Tibial nerve (tissue), 4 donors: ENCODE measurements at regions not wholly inside any gene's neighbourhood (a gene's known extent, or its start where the extent isn't known, plus 50 kb on each side); places are given as distances from the start of the nearest gene placed in this dataset.
"Not testable (repeated sequence)": the region's sequence is repeated elsewhere in the genome, so short reads cannot be mapped to it uniquely, and the experiment has no call there.

ENCODE experiments used
- DNase-seq, 2 donors: peaks; one replicate each; pipeline ENCODE4 v3.0.0-alpha.2; 2019; ENCODE audit warnings: low spot score in 2 of 2
- H3K27ac ChIP-seq, 4 donors: fragments of 200-600 bp; sonication (generic) in 3 of 4; one replicate each; pipeline ENCODE4 v1.5.1; 2017 to 2019; ENCODE audit warnings: mild to moderate bottlenecking in 1 of 4
- H3K27me3 ChIP-seq, 2 donors: fragments of 200-600 bp; sonication (generic) in 1 of 2; one replicate each; pipeline versions ENCODE4 v1.5.1 to v1.6.0; 2017 to 2019
- H3K36me3 ChIP-seq, 3 donors: fragments of 200-600 bp; sonication (generic); one replicate each; pipeline ENCODE4 v1.5.1; 2018 to 2019
- H3K4me1 ChIP-seq, 4 donors: fragments of 200-600 bp; sonication (generic) in 3 of 4; one replicate each; pipeline ENCODE4 v1.5.1; 2017 to 2019
- H3K4me3 ChIP-seq, 4 donors: fragments of 200-600 bp; sonication (generic) in 3 of 4; one replicate each; pipeline ENCODE4 v1.5.1; 2017 to 2019; ENCODE audit warnings: mild to moderate bottlenecking in 1 of 4, moderate library complexity in 1 of 4
- H3K9me3 ChIP-seq, 4 donors: fragments of 200-600 bp; sonication (generic) in 3 of 4; one replicate each; pipeline ENCODE4 v1.5.1; 2017 to 2019
- EP300 ChIP-seq, 2 donors: sonication (generic); formaldehyde crosslinking; IDR thresholded peaks; one replicate each; pipeline ENCODE4 v1.6.1; 2017; ENCODE audit warnings: antibody characterized with exemption in 2 of 2, mild to moderate bottlenecking in 1 of 2
- POLR2A ChIP-seq, 2 donors: fragments of 450-650 bp; IDR thresholded peaks; one replicate each; pipeline ENCODE4 v1.6.1; 2017; ENCODE audit warnings: antibody characterized with exemption in 2 of 2, mild to moderate bottlenecking in 2 of 2, moderate library complexity in 2 of 2
- whole genome bisulfite sequencing, 2 donors: methylation state at CpG; one replicate each; pipeline ENCODE4 v1.1.5; 2018; 5-methylcytosine and 5-hydroxymethylcytosine counted together
- TF ChIP-seq, protein P1 (sequence below), 5 experiments: fragments of 200-600 bp in 3 of 5; fragments of 450-650 bp in 2 of 5; sonication (generic) in 3 of 5; IDR thresholded peaks; one replicate each; pipeline ENCODE4 v1.5.1; 2016 to 2019; ENCODE audit warnings: antibody characterized with exemption in 5 of 5, mild to moderate bottlenecking in 3 of 5, moderate library complexity in 2 of 5

DNA sequence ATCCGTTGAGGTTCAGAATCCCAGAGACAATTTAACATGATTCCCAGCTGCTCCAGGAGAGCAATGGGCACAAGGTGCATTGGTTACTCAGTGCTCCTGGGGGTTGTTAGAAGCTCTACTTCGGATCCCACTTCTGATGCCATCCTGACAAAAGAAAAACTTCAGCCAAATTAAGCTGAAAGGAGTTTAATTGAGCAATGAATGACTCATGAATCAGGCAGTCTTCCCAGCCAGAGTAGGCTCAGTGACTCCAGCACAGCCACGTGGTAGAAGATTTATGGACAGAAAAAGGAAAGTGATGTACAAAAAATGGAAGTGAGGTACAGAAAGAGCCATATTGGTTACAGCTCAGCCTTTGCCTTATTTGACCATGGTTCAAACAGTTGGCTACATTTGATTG, 95.7 kb downstream of the PWWP3B start:
- H3K36me3 ChIP-seq = no peaks in the 10 kb centered on the region
- H3K4me3 ChIP-seq = no peak overlapping the region
- H3K27ac ChIP-seq = no peak overlapping the region
- H3K9me3 ChIP-seq = no peaks in the 10 kb centered on the region
- H3K27me3 ChIP-seq = no peaks in the 10 kb centered on the region
- DNase-seq = no peak
- 46 to 59% methylated on average over 3 of the region's 3 CpGs for WGBS, 2 donors
- H3K4me1 ChIP-seq = no peaks in the 10 kb centered on the region
- TF ChIP-seq POLR2A (IDR thresholded peaks at IDR 0.05) (no peak), EP300 (IDR thresholded peaks at IDR 0.05) (no peak)
- TF ChIP-seq, protein P1, sequence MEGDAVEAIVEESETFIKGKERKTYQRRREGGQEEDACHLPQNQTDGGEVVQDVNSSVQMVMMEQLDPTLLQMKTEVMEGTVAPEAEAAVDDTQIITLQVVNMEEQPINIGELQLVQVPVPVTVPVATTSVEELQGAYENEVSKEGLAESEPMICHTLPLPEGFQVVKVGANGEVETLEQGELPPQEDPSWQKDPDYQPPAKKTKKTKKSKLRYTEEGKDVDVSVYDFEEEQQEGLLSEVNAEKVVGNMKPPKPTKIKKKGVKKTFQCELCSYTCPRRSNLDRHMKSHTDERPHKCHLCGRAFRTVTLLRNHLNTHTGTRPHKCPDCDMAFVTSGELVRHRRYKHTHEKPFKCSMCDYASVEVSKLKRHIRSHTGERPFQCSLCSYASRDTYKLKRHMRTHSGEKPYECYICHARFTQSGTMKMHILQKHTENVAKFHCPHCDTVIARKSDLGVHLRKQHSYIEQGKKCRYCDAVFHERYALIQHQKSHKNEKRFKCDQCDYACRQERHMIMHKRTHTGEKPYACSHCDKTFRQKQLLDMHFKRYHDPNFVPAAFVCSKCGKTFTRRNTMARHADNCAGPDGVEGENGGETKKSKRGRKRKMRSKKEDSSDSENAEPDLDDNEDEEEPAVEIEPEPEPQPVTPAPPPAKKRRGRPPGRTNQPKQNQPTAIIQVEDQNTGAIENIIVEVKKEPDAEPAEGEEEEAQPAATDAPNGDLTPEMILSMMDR (IDR thresholded peaks at IDR 0.05) = no peak

DNA sequence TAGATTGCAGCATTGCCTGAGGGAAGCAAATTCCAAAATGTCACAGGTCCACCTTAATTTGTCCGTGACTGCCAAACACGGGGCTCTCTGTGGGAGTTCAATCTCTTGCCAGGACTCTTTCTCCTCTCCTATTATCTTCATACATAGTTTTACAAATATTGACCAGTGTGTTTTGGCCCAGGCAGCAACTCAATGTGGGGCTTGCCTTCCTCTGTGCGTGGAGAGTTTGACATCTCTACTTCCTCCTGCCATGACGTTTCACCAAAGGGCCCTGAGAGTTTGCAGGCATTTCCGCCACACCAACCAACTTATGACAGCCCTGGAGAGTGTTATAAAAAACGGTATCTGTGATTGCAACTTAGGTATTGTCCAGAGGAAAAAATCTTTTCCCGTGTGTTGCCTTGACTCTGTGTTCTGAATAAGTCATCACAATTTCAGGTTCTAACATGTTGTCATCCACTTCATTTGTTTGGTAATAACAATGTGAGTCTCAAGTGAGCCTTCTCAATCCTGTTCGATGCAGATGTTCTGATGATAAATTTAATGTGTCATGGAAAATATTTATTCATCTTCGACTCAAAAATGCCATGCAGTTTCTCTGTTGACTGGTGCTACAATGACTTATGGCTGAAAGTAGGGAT, 106.0 kb downstream of the PWWP3B start:
- not testable (repeated sequence) for H3K36me3 ChIP-seq, H3K4me1 ChIP-seq, H3K27me3 ChIP-seq, DNase-seq, H3K9me3 ChIP-seq, H3K27ac ChIP-seq, H3K4me3 ChIP-seq
- no CpG with 5 or more reads among the region's 9 CpGs for WGBS, 2 donors

DNA sequence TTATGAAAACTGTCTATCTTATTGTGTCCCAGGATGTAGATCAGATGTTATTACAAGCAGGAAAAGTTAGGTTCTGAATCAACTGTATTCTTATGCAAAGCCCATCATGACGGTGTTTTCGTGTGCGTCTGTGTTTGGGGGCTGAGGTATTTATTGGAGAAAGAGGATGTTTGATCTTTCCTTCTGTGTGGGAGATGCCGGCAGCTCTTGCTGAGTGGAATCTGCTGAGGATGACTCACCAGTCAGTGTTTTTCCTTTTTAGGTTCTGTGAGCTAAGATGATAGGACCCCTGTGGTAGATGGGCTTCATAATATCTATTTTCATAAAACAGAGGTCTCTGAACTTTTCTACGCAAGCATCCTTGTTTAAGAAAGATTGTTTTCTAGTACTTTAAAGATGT, 107.1 kb downstream of the PWWP3B start:
- H3K9me3 ChIP-seq, H3K27ac ChIP-seq, H3K4me1 ChIP-seq, H3K36me3 ChIP-seq, DNase-seq, H3K4me3 ChIP-seq: not testable (repeated sequence)
- H3K27me3 ChIP-seq = peaks cover 0 to 12% of the 10 kb centered on the region in 2 donors
- WGBS, 2 donors = no CpG with 5 or more reads among the region's 5 CpGs

DNA sequence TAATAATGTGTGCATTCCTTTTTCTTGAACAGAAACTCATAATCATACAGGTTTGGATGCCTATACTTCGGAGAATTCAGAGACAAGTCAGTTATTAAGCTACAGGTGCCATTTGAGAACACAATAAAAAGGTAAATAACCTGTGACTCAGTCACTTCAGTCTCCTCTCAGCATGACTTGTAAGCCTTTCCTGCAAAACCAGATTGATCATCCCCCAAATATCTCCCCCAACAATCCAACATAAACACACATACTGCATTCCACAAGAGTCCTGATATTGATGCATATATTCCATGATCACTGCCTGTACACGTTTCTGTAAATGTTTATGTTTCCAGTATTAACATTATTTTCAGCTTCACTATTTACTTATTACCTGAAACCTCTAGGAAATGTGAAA, 110.8 kb downstream of the PWWP3B start:
- Histone ChIP-seq H3K36me3 (no peaks in the 10 kb centered on the region), H3K27ac (no peak overlapping the region), H3K4me1 (no peaks in the 10 kb centered on the region), H3K4me3 (no peak overlapping the region), H3K27me3 (peaks cover 0 to 36% of the 10 kb centered on the region in 2 donors), H3K9me3 (no peaks in the 10 kb centered on the region)
- no peak for TF ChIP-seq POLR2A (IDR thresholded peaks at IDR 0.05)
- no peak for TF ChIP-seq EP300 (IDR thresholded peaks at IDR 0.05)
- TF ChIP-seq, protein P1 (IDR thresholded peaks at IDR 0.05) = no peak
- DNase-seq = no peak
- 47 to 57% methylated on average over 2 of the region's 2 CpGs for WGBS, 2 donors

DNA sequence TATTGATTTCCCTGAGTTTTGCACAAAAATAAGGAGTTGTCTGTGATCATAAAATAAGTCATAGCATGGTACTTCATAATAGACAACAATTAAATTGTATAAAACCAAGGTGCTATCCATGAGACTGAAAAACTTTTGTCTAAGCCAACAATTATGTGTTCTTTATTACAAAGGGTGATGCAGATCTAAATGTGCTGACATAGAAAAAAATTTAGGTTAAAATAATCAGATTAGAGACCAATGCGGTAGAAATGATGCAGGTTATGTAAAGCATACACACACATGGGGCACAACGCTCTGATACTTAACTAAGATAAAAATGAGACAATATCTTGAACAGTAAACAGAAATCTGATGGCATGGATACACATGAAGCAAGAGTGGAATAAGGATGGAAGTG, 113.3 kb downstream of the PWWP3B start:
- no peak for TF ChIP-seq EP300 (IDR thresholded peaks at IDR 0.05)
- TF ChIP-seq, protein P1 (IDR thresholded peaks at IDR 0.05) = no peak
- no peak for TF ChIP-seq POLR2A (IDR thresholded peaks at IDR 0.05)
- peaks cover 0 to 49% of the 10 kb centered on the region in 2 donors for H3K27me3 ChIP-seq
- H3K27ac ChIP-seq = no peak overlapping the region
- no peaks in the 10 kb centered on the region for H3K36me3 ChIP-seq
- 82 to 92% methylated on average over 2 of the region's 2 CpGs for WGBS, 2 donors
- no peak overlapping the region for H3K4me3 ChIP-seq
- no peak for DNase-seq
- no peaks in the 10 kb centered on the region for H3K4me1 ChIP-seq
- no peaks in the 10 kb centered on the region for H3K9me3 ChIP-seq

DNA sequence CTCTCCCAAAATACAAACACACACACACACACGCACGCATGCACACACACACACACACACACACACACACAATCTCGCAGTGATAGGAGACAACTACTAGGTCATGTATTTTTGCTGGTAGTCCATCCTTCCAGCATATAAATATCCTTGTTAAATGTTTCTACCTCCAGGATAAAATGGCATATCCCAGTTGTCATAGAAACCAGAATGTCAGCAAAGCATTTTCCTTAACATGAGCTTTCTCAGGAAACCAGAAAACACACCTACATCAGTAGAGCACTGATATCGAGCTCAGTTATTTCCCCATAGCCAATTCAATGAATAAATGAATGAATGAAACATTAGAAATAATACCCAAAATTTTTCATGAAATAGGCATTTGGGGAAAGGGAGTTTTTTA, 115.7 kb downstream of the PWWP3B start:
- H3K9me3 ChIP-seq = no peaks in the 10 kb centered on the region
- 79 to 84% methylated on average over 4 of the region's 4 CpGs for WGBS, 2 donors
- no peak overlapping the region for H3K27ac ChIP-seq

More for the DNA sequence above, 115.7 kb downstream of the PWWP3B start:
- Histone ChIP-seq H3K36me3 (no peaks in the 10 kb centered on the region), H3K4me3 (no peak overlapping the region), H3K27me3 (peaks cover 0 to 46% of the 10 kb centered on the region in 2 donors), H3K4me1 (no peaks in the 10 kb centered on the region)
- TF ChIP-seq, protein P1 (IDR thresholded peaks at IDR 0.05) = no peak
- TF ChIP-seq EP300 (IDR thresholded peaks at IDR 0.05) (no peak), POLR2A (IDR thresholded peaks at IDR 0.05) (no peak)
- DNase-seq = no peak
